GM19468 (cell line): ENCODE measurements at regions not wholly inside any gene's neighbourhood (a gene's known extent, or its start where the extent isn't known, plus 50 kb on each side); places are given as distances from the start of the nearest gene placed in this dataset.
"Not testable (repeated sequence)": the region's sequence is repeated elsewhere in the genome, so short reads cannot be mapped to it uniquely, and the experiment has no call there.

Source experiments
- ATAC-seq: cut with Tn5 transposase; IDR thresholded peaks from one replicate; pipeline ENCODE4 v1.9.1; 2021; ENCODE audit warnings: mild to moderate bottlenecking, moderate library complexity, moderate number of reproducible peaks; ENCODE audit not compliant: unreplicated experiment; ENCODE audit errors: extremely low read depth

GRCh38 chr4:138821331-138821730 lies 194.2 kb upstream of the NOCT start:
- ATAC-seq, result no peak

- no peak for ATAC-seq
These were observed 198.7 kb upstream of the NOCT start for GRCh38 chr4:138816875-138817274.

- ATAC-seq, result no peak
These were observed 199.8 kb upstream of the NOCT start for GRCh38 chr4:138815811-138816210.

GRCh38 chr4:138805736-138806135 lies 209.8 kb upstream of the NOCT start:
- no peak for ATAC-seq

- no peak for ATAC-seq
These were observed 210.9 kb upstream of the NOCT start for GRCh38 chr4:138804711-138805110.

- no peak for ATAC-seq
These were observed 212.5 kb upstream of the NOCT start for GRCh38 chr4:138803051-138803450.

- no peak for ATAC-seq
These were observed 213.1 kb upstream of the NOCT start for GRCh38 chr4:138802499-138802898.

- ATAC-seq, result no peak
These were observed 215.2 kb upstream of the NOCT start for GRCh38 chr4:138800421-138800820.

GRCh38 chr4:138798404-138798803 lies 217.2 kb upstream of the NOCT start:
- no peak for ATAC-seq

GRCh38 chr4:138797646-138798045 lies 217.9 kb upstream of the NOCT start:
- ATAC-seq, result no peak

GRCh38 chr4:138796761-138797160 lies 218.8 kb upstream of the NOCT start:
- ATAC-seq, result no peak

GRCh38 chr4:138790706-138791340 lies 224.8 kb upstream of the NOCT start:
- no peak for ATAC-seq

GRCh38 chr4:138789796-138790195 lies 225.8 kb upstream of the NOCT start:
- no peak for ATAC-seq

GRCh38 chr4:138788857-138789256 lies 226.7 kb upstream of the NOCT start:
- no peak for ATAC-seq

- no peak for ATAC-seq
These were observed 227.3 kb upstream of the NOCT start for GRCh38 chr4:138788267-138788790.

GRCh38 chr4:138779761-138780160 lies 235.8 kb upstream of the NOCT start:
- not testable (repeated sequence) for ATAC-seq

- peak; percentile 45 for ATAC-seq
These were observed 239.7 kb upstream of the NOCT start for GRCh38 chr4:138775890-138776289.

GRCh38 chr4:138775489-138775888 lies 240.1 kb upstream of the NOCT start:
- ATAC-seq, result no peak

GRCh38 chr4:138774940-138775339 lies 240.6 kb upstream of the NOCT start:
- ATAC-seq, result no peak

- ATAC-seq, result not testable (repeated sequence)
These were observed 241.5 kb upstream of the NOCT start for GRCh38 chr4:138774125-138774524.

- no peak for ATAC-seq
These were observed 242.3 kb upstream of the NOCT start for GRCh38 chr4:138773321-138773720.

- ATAC-seq, result no peak
These were observed 243.2 kb upstream of the NOCT start for GRCh38 chr4:138772366-138772765.
